ENCODE measurements at regions not wholly inside any gene's neighbourhood (a gene's known extent, or its start where the extent isn't known, plus 50 kb on each side); places are given as distances from the start of the nearest gene placed in this dataset.

DNA sequence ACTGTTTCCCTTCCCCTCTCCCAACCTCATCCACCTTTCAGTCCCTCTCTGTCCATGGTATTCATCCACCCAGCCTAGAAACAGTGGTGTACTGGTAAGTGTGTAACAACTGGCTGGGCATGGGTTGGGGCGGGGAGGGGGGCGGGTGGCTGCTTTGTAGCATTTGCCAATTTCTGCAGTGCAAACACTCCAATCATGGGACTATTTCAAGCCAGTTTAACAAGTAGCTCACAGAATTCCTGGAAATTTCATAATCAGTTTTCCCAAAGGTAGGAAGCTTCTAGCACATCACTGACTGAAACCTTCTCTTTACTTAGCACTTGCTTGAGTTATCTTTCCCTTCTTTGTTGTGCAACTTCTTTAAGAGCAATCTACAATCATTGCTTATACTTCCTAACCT lies 100.8 kb upstream of the WASF3 start:
- no peak for FAIRE-seq

DNA sequence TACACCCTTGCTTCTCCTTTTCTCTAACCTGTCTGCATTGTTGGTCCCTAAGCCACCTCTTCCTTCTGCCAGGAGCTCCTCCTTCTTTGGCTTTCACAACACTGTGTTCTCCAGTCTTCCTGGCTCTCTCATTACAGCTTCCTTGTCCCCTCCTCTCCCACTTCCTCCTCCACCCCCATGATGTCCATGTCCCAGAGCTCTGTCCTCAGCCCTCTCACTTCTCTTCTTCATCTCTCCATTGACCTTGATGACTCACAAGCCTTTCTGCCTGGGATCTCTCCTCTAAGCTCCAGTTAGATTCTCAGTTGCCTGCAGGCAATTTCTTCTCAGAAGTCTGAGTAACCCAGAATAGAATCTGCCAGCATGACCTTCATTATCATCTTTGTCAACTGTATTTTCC lies 100.3 kb upstream of the WASF3 start:
- no peak for FAIRE-seq

DNA sequence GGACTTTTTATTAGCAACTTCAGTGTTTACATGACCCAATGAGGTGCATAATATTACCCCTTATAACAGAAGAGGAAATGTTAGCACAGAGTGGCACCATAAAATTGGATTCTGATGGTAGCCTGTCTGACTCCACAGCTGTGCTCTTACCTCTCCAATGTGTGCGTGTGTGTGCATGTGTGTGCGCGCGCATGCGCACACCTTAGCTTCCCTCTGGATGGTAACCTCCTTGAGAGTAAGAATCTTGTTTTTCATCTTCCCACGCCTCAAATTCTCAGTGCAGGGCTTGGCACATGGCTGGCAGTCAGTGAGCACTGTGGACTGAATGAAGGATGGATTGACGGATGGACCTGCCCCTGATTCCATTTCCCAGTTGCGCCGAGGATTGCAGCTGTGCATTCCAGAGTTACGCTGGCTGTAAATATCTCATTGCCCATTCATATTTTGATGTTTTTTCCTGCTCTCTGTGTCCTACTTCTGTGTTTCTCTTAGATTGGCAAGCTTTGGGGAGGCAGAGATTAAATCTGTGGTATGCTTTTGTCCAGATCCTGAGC lies 99.2 kb upstream of the WASF3 start:
- no peak for FAIRE-seq

DNA sequence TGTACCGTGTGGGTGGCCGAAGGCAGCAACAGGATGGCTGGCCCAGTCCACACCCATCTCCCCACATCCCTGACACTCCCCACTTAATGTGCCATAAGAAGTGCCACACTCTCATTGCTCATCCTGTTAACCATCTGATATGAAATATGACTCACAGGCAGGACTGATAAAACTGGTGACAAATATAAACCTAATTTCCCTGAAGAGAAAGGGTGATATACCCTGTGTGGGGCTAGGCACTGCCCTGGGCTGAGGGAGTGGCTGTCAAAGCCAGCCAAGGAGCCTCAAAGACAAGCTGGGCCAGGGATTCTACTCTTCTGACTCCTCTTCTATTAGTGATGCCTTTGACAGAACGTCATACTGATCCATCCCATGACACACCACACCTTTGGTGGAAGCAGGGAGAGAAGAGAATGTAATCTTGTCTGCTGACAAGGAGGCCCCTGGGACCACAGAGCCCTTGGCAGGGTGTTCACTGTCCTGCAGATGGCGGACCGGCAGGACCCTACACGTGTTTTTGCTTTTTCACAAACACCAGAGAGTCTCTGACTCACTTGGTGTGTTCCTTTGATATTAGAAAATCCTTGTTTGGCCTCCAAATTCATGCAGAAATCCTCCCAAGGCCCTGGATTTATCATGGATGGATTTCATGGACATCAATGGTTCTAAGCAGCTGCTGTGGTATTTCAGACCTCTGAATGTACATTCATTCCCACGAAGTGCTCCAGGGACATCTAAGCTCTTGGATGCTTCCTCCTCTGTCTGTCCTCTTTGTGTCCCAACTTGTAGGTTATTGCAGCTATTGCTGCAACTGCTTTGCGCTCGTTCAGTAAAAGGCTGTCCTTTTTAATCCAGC lies 98.0 kb upstream of the WASF3 start:
- no peak for FAIRE-seq

DNA sequence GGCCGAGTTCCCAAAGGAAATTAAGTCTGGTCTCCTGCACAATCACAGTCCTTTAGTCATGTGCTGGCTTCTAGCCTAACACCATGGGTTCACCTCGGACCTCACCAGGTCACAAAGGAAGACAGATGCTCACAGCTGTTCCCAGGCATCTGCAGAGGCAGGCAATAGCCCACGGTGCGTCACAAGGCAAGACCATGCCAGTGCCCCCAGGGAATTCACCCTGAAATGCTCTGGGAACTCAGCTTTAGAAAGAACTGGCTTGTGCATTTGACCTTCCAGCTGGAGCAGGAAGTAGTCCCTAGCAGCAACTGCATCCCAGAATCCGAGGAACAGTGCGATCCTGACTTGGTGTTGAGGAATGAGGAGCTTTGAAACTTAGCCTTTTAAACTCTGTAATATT lies 96.8 kb upstream of the WASF3 start:
- FAIRE-seq, result no peak

DNA sequence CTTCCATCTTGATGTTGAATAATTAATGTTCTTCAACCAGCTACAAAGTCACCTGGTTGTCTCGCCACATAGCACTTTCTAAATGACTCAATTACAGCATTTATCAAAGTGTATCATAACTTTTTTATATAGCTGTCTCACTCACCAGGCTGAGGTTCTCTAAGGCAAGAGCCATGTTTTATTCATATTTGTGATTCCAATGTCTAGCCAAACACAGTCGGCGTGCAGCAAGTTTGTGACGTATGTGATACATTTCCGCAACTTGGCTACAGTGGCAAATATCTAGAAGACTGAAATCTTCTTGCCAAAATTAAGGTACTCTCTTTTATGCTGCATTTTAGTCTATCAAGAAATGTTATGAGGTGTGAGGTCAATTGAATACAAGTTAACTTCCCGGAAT lies 94.2 kb upstream of the WASF3 start:
- FAIRE-seq, result no peak

DNA sequence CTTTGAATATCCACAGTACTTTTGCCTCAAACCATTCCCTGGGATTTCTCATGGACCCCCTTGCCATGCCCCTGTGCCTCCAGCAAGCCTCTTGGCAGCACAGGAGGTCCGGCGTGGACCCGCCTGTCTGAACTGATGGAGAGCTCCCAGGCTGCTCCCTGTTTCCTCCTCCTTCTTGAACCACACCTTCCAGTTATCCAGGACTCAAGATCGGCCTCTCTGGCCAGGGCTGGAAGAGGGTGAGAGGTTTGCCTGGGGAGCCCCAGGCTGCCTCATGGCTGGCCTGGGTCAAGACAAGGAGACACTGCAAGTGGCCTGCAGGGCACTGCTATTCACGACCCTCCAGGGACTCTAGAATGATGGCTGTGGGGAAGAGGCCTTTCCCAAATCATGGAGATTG lies 93.6 kb upstream of the WASF3 start:
- no peak for FAIRE-seq

DNA sequence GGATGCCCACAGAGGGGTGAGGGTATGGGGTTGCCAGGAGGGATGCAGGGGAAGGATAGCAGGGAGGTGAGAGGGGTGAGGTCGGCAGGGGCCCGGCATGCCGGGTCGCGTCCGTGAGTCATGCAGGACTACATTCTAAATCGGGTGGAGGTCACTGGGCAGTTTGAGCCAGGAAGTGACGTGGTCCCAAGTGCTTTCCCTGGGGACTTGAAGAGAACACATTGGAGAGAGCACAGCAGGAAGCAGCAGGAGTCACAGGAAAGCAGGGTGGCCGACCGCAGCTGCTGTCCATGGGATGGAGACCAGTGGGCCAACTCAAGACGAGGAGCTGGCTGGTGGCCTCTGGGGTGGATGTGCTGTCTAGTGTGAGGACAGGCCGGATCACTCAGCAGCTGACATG lies 92.0 kb upstream of the WASF3 start:
- FAIRE-seq, result no peak

DNA sequence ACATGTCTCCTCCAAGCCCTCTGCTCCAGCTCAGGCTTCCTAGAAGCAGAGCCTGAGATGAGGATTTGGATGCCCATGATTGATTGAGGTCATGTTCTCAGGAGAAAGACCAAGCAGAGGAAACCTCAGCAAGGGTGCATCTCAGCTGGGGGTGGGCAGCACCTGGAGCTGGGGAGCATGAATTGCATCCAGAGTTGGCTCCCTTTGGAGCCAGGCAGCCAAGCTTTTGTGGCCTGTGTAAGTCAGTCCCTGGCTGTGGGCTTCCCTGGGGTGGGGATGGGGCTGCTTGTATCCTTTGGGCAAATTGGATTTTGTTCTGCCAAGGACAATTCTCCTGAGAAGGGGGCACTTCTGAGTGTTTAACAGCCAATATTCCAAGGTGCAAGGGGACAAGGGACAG lies 91.5 kb upstream of the WASF3 start:
- FAIRE-seq, result no peak

DNA sequence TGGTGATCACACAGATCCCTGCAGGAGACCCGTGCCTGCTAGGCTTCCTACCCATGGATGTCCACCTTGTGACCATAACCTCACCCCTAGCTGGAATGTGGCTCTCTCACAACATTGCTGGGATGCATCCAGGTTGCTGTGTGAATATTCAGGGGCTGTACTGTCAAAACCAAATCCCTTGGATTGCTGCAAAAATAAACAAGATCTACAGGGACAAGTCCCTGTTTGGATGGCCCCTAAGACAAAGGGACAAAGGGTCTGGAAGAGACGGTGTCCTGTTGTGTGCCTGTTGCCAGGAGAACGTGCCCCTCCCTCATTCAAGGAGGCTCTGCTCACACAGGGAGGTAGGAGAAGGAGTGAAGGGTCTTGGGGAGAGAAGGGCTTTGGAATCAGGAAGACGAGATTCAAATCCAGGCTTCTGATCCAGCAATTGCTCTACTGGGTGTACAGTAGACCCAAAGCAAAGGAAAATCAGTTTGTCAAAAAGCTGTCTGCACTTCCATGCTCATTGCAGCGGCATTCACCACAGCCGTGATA lies 89.2 kb upstream of the WASF3 start:
- FAIRE-seq, result no peak

DNA sequence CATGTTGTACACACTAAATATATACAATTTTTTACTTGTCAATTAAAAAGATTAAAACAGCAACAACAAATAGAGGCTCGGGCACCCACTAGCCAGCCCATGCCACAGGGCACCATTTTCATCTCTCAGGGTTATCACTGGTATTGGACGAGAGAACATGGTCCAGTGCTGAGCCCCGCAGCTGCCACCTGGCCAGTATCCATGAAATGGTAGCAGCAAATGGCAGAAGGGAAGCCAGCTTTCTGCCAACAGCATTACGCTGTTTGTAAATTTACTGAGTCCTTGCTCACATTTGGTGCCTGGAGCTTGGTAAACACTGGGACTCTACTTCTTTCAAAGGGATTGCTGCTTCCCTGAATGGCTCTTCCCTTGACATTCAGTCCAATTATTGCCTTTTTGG lies 87.9 kb upstream of the WASF3 start:
- FAIRE-seq, result no peak

DNA sequence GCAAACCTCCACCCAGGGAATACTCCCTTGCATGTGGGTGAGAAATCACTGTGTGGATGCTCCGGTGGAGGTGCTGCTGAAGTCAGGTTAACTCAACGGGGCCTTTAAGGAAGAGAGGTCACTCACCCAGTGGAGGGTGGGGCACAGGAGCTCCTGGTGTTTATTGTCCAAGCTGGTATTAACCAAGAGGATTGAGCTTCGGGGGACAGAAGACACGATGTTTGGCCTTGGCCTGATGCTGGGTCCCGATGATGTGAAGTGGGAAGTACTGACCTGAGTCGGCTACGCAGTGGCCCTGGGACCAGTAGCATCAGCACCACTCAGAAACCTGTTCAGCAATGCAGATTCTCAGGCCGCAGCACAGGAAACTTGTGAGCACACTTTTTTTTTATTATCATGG lies 85.7 kb upstream of the WASF3 start:
- no peak for FAIRE-seq

DNA sequence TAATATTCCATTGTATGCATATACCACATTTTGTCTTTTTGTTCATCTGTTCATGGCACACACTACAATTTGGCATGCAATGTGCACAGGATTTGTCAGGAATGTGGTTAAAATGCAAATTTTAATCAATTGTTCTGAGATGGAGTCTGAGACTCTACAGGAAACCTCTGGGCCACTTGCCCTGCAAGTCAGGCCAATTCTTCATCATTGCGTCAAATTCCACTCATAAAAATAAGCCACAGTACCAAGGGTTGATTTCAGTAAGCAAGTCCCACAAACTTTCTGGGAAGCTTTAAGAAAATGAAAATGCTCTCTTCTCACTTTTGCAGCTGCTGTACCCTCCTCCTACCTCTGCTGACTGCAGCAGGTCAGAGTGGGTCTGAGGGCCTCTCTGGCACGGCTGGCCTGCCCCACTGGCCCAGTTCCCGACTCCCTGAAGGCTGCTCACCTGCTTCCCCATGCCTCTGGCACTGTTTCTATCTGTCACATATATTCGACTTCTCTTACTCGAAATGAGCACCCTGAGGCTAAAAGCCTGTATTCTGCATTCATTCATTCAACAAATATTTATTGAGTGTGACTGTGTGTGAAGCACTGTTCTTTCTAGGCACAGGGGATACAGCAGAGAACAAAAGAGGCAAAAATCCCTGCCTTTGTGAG lies 83.8 kb upstream of the WASF3 start:
- no peak for FAIRE-seq

DNA sequence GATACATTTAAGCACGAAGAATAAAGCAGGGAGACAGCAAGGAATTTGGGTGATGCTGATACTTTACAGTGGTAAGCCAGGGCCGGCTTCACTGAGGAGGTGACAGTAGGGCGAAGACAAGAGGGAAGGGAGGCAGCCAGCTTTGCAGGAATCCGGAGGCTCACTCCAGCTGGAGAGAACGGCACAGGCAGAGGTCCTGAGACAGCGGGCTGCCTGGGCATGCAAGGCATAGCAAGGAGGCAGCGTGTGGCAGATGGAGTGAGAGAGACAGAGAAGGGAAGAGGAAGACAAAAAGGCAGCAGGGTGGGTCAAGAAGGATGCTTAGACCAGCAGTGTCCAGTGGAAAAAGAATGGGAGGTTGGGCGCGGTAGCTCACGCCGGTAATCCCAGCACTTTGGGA lies 83.2 kb upstream of the WASF3 start:
- FAIRE-seq, result no peak

DNA sequence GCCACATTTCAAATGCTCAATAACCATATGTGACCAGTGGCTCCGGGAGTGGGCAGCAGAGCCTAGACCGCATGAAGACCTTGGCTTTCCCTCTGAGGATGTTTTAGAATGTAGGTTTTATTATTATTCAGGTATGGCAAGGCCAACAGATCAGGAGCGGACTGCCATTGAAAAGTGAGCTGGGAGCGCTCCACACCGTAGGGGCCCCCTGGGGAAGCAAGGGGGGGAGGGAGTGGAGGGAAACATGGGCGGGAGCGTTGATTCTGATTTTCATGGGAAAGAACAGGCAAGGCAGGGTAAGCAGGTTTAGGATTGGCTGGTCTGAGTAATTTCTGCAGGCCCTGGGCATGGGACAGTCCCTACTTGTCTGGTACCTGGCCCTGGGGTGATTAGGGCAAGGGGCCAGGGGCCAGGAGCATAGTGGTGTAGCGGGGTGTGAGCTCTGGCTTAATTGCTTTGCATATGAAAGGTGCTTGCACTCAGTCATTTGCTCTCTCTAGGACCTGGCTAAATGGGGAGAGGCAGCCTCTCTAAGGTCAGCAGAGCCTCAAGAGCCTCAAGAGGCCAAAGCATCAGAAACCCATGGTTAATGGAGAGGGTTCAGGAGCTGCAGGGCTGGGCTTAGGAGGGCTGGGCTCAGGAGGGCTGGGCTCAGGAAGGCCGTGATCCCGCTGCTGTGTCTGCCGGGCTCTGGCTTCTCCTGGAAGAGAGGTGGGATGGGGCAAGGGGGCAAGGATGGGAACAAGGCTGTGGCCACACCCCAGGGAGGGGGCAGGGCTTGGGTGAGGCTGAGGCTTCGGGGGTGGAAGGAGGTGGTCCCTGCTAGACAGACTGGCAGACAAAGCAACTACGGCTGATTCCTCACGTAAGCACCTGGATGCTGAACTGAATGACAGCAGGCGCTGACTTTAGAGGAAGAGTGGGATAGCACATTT lies 82.0 kb upstream of the WASF3 start:
- no peak for FAIRE-seq

DNA sequence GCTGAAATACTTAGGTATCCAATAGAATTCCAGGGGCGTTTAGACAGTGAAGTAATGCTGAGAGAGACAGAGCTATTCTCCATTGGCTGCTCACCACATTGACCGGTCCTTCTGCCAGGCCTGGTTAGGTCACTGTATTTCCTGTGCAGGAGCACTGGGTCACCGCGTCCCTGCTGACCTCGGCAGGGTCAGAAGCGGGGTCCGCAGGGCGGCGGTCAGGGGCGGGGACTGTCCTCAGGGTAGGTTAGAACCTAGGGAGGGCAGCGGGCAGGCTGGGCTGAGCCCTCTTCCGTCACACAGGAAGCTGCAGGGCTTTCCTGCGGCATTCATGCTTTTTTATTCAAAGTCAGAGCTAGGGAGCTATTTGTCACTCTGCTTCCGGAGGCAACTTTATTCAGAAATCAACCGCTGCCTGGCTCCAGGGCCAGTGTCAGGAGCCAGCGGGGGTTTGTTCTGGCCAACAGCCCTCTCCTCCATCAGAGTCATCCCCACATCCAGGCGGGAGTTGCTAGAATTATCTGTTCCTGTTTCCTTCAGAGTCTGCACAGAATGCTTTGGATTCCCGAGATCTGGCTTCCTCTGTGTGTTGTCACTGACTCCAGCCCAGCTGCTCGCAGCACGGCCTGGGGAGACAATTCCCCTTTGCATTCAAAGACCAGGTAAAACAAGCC lies 81.2 kb upstream of the WASF3 start:
- FAIRE-seq, result no peak

DNA sequence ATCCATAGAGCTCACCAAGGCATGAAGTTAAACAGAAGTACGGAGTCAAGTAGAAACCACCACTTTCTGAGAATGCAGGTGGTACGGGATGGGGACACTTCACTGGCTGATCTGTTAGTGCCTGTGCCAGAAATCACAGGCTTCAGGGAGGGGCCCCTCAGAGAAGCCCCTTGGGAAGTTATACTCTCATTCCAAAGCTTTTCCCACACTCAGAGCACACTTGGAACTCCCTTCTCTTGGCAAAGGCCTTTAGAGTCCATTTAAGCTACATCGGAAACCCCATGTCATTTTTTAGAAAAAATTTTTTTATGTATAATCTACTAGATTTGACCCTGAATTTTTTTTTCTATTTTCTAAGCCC lies 80.7 kb upstream of the WASF3 start:
- FAIRE-seq, result no peak

DNA sequence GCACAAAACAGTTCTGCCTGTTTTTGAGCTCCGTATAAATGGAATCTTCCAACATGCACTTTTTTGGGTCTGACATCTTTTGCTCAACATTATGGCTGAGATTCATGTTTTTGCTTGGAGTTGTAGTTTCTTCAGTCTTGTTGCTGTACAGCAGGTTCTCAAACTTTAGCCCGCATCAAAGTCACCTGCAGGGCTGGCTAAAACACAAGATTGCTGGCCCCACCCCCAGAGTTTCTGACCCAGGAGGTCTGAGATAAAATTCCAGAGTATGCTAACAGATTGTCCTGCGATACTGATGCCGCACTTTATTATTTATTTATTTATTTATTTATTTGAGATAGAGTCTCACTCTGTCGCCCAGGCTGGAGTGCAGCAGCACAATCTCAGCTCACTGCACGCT lies 79.8 kb upstream of the WASF3 start:
- no peak for FAIRE-seq

DNA sequence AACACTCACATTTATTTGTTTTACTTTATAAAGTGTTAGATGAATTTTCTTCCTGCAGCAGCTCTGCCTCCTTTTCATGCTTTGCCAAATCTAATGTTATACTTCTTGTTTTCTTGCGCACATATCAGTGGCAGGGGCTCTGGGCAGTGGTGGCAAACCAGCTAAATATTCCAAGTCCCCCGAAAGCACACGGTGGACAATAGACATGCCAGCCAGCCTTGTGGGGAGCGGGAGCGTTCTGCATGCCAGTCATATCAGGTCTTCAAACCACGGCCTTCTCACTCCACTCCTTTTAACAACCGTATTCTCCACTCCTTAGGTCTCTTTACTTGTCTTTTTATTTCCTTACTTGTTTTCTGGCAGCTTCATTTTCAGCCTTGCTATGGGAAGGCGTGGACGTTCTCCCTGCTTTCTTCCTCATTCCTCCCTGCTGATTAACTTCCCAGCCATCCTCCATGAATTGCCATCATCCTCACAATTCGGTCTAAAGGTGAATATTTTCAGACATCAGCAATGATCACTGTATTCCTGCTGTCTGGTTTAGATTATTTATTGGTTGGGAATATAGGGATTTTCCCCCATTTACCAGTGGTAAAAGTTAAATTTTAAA lies 77.1 kb upstream of the WASF3 start:
- FAIRE-seq, result no peak

DNA sequence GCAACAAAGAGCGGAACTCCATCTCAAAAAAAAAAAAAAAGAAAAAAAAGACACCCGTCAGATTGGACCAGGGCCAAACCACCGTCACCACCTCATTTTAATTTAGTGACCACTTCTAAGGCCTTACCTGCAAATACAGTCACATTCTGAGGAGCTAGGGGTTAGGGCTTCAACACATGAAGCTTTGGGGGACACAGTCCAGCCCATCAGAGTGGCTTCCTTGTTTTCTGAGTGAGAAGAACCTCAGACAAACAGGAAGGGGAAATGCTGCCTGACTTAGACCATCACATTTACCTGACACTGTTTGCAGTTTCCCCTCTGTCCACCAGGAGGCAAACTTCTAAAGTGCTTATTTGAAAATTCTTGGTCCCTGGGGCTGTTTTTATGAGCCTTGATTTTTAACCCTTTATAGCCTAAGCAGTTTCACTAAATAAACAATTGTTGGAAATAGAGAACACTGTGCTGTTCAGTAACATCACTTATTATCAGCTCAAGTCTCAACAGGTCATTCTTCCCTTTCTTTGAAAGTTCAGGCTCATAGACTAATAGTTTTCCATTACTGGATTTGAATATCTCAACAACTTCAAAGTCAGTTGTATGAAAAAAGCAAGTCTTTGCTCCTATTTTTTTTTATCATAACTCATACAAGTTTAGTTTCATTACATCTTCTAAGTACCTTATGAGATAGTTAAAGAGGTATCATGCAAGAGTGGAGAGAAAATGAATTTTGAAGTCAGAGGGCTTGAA lies 74.9 kb upstream of the WASF3 start:
- peak; percentile 83 for FAIRE-seq

DNA sequence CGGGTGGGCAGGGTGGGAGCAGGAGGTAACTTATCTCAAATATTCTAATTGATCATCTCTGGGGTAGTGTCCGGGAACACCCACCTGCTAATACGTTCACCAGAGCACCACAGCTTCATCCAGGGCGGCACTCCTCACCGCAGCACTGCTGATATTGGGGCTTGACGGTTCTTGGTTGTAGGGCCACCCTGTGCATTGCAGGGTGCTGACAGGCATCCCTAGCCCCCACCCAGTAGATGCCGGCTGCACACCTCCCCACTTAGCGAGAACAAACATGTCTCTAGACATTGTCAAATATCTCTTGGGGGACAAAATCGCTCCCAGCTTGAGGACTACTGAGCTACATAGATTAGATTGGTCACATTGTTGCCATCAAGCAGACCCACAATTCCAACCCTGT lies 73.9 kb upstream of the WASF3 start:
- no peak for FAIRE-seq

Data from A204.1 (cell line).